ENCODE measurements at regions not wholly inside any gene's neighbourhood (a gene's known extent, or its start where the extent isn't known, plus 50 kb on each side); places are given as distances from the start of the nearest gene placed in this dataset.
"Not testable (repeated sequence)": the region's sequence is repeated elsewhere in the genome, so short reads cannot be mapped to it uniquely, and the experiment has no call there.

DNA sequence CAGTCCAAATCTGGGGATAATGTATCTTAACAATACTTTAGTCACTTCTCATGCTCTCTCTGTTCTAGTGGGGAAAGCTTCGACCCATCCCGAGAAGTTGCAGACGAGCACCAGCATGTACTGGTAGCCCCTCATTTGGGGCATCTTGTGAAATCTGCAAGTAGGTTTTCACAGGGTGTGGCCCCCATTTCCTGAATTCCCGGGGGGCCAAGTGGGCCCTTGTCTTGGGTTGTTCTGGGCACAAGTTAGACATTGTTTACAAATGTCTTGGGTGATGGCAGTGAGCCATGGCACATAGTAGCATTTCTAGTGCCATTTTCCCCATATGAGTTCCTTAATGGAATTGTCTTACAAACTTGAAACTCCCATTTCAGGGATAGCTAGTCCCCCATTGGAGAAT lies 216.7 kb upstream of the KCND2 start:
- WGBS (ENCODE audit: insufficient coverage) = 100% methylated on average over 3 of the region's 4 CpGs
- H3K4me3 ChIP-seq (ENCODE audit: low read length) = no peak overlapping the region
- no peaks in the 10 kb centered on the region for H3K27me3 ChIP-seq (ENCODE audit: control insufficient read depth, insufficient read depth, low read length)

DNA sequence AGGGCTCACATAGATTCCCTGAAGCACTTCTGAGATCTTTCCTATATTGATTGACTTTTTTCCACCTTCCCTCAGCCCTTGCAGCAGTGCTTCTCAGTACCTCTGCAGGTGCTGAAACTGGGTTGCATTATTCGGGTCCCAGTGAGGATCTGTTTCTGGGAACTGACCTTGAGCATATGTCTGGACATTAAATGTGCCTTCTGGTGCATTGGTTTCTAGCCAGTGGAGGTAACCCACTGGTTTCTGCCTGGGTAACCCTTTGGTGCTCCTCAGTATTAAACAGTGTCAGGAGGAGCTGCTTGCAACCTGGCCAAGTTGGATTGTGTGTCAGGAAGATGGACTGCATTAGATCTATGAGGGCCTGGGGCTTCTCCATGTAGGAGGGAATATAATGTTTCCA lies 213.3 kb upstream of the KCND2 start:
- 83% methylated on average over 1 of the region's 1 CpG for WGBS (ENCODE audit: insufficient coverage)
- Histone ChIP-seq H3K27me3 (ENCODE audit: control insufficient read depth, insufficient read depth, low read length) (no peaks in the 10 kb centered on the region), H3K4me1 (ENCODE audit: control insufficient read depth, insufficient read depth, low read length) (no peaks in the 10 kb centered on the region), H3K27ac (ENCODE audit: low read length) (no peak overlapping the region), H3K9me3 (replicated peaks; ENCODE audit: control insufficient read depth, low read depth, low read length) (no peaks in the 10 kb centered on the region), H3K4me3 (ENCODE audit: low read length) (no peak overlapping the region), H3K36me3 (ENCODE audit: control insufficient read depth, insufficient read depth, low read length) (no peaks in the 10 kb centered on the region)
- no peak for DNase-seq

More for the DNA sequence above, 216.7 kb upstream of the KCND2 start:
- no peak for DNase-seq
- Histone ChIP-seq H3K36me3 (ENCODE audit: control insufficient read depth, insufficient read depth, low read length) (no peaks in the 10 kb centered on the region), H3K4me1 (ENCODE audit: control insufficient read depth, insufficient read depth, low read length) (no peaks in the 10 kb centered on the region), H3K27ac (ENCODE audit: low read length) (no peak overlapping the region), H3K9me3 (replicated peaks; ENCODE audit: control insufficient read depth, low read depth, low read length) (no peaks in the 10 kb centered on the region)

DNA sequence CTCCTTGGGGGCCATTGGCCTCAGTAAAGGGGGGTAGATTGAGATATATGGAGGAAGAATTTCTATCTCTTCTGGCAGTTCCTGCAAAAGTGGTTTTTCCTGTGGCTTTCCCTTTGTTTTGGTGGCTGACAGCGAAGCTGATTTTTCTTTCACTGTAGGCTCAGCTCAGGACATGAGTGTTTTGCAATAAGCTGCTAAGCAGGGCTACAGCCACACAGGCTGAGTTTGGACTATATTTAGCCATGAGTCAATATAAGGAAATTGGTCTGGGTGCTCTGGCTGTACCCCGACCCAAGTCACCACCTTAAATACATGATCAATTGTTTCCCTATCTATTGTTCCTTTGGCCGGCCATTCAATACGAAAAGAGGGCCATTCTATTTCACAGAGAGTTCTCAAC lies 212.7 kb upstream of the KCND2 start:
- DNase-seq = no peak
- H3K4me3 ChIP-seq (ENCODE audit: low read length) = no peak overlapping the region
- no peak overlapping the region for H3K27ac ChIP-seq (ENCODE audit: low read length)
- H3K27me3 ChIP-seq (ENCODE audit: control insufficient read depth, insufficient read depth, low read length) = no peaks in the 10 kb centered on the region
- WGBS (ENCODE audit: insufficient coverage) = 100% methylated on average over 1 of the region's 4 CpGs
- H3K36me3 ChIP-seq (ENCODE audit: control insufficient read depth, insufficient read depth, low read length) = no peaks in the 10 kb centered on the region
- H3K4me1 ChIP-seq (ENCODE audit: control insufficient read depth, insufficient read depth, low read length) = no peaks in the 10 kb centered on the region
- no peaks in the 10 kb centered on the region for H3K9me3 ChIP-seq (replicated peaks; ENCODE audit: control insufficient read depth, low read depth, low read length)

DNA sequence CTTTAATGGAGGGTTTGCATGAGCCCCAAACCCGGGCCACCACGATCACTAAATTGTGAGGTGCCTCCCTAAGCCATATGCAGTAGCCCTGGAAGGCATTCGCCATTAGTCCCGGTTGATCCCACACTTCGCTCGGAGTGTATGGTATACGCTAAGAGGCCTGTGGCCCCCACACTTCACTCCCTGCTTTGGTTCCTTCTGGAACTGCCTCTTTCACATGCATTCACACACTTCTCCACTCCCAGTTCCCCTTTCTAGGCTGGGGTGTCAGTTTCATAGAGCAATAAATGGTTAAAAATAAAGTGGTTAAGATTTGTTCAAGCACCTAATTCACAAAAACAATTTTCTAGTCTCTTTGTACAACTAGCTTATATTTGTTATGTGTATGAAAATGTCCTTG lies 212.1 kb upstream of the KCND2 start:
- no peaks in the 10 kb centered on the region for H3K4me1 ChIP-seq (ENCODE audit: control insufficient read depth, insufficient read depth, low read length)
- H3K9me3 ChIP-seq (replicated peaks; ENCODE audit: control insufficient read depth, low read depth, low read length) = no peaks in the 10 kb centered on the region
- no peak overlapping the region for H3K4me3 ChIP-seq (ENCODE audit: low read length)
- no peak for DNase-seq
- H3K36me3 ChIP-seq (ENCODE audit: control insufficient read depth, insufficient read depth, low read length) = no peaks in the 10 kb centered on the region
- no peaks in the 10 kb centered on the region for H3K27me3 ChIP-seq (ENCODE audit: control insufficient read depth, insufficient read depth, low read length)
- 93% methylated on average over 7 of the region's 7 CpGs for WGBS (ENCODE audit: insufficient coverage)
- no peak overlapping the region for H3K27ac ChIP-seq (ENCODE audit: low read length)

DNA sequence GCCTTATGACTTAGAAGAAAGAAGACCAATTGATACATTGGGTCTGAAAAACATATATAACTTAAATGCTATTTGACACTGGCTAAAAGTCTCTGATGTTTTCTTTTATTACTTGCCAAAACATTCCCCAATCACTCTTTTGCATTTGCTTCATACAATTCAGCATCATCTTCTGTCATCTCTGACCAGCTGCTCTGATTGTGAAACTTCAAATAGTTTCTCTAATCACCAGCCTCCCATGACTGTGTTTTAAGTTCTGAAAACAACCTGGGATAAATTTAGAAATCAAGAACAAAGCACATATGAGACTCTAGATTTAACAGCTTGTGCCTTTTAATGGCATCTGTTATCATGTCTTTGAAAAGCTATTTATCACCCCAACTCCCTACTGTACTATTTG lies 208.4 kb upstream of the KCND2 start:
- Histone ChIP-seq H3K27me3 (ENCODE audit: control insufficient read depth, insufficient read depth, low read length) (no peaks in the 10 kb centered on the region), H3K4me3 (ENCODE audit: low read length) (no peak overlapping the region), H3K9me3 (replicated peaks; ENCODE audit: control insufficient read depth, low read depth, low read length) (no peaks in the 10 kb centered on the region), H3K27ac (ENCODE audit: low read length) (no peak overlapping the region), H3K4me1 (ENCODE audit: control insufficient read depth, insufficient read depth, low read length) (no peaks in the 10 kb centered on the region), H3K36me3 (ENCODE audit: control insufficient read depth, insufficient read depth, low read length) (no peaks in the 10 kb centered on the region)
- DNase-seq = no peak

DNA sequence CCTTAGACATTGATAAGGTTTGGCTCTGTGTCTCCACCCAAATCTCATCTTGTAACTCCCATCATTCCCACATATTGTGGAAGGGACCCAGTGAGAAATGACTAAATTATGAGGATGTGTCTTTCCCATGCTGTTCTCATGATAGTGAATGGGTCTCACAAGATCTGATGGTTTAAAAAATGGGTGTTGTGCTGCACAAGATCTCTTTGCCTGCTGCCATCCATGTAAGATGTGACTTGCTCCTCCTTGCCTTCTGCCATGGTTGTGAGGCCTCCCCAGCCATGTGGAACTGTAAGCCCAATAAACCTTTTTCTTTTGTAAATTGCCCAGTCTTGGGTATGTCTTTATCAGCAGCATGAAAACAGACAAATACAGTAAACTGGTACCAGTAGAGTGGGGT lies 206.1 kb upstream of the KCND2 start:
- H3K4me3 ChIP-seq (ENCODE audit: low read length); H3K27ac ChIP-seq (ENCODE audit: low read length); H3K36me3 ChIP-seq (ENCODE audit: control insufficient read depth, insufficient read depth, low read length); H3K9me3 ChIP-seq (replicated peaks; ENCODE audit: control insufficient read depth, low read depth, low read length); H3K4me1 ChIP-seq (ENCODE audit: control insufficient read depth, insufficient read depth, low read length); DNase-seq; H3K27me3 ChIP-seq (ENCODE audit: control insufficient read depth, insufficient read depth, low read length): not testable (repeated sequence)

DNA sequence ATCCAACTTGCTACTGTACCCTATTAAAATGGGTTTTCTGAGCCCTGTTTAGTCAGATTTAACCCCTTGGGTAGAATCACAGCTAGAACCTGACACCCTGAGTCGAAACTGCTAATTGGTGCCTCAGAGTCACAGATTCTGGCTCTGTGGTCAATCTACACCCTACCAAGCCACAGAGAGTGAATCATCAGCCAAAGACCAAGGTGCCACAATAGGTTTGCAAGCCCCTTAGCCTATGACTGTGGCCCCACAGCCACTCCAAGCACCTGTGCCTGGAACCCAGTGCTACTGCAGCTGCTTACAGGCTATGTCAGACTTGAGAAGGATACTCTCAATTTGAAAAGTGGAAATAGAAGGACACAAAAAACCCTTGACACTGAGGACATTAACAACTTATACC lies 202.8 kb upstream of the KCND2 start:
- WGBS (ENCODE audit: insufficient coverage) = 100% methylated on average over 1 of the region's 1 CpG
- DNase-seq = no peak

DNA sequence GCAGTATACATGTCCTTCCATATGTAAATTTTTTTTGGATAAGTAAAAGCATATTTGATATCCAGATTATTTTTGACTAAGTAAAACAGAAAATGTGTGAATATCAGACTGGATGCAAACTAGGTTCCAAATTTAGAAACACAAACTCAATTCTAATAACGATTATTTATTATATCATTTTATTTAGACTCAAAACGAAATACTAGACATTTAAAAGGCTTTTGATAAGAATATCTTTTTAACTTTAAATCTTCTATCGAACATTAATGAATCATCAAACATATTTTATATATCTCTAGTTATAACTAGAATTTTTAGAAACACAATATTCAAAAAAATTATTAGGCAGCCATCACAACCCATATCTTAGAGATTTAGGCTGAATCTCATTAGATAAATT lies 195.2 kb upstream of the KCND2 start:
- no peak overlapping the region for H3K27ac ChIP-seq (ENCODE audit: low read length)
- no peaks in the 10 kb centered on the region for H3K27me3 ChIP-seq (ENCODE audit: control insufficient read depth, insufficient read depth, low read length)
- DNase-seq = no peak
- no peak overlapping the region for H3K4me3 ChIP-seq (ENCODE audit: low read length)
- WGBS (ENCODE audit: insufficient coverage) = no CpG with 5 or more reads among the region's 3 CpGs
- no peaks in the 10 kb centered on the region for H3K36me3 ChIP-seq (ENCODE audit: control insufficient read depth, insufficient read depth, low read length)
- no peaks in the 10 kb centered on the region for H3K9me3 ChIP-seq (replicated peaks; ENCODE audit: control insufficient read depth, low read depth, low read length)
- H3K4me1 ChIP-seq (ENCODE audit: control insufficient read depth, insufficient read depth, low read length) = no peaks in the 10 kb centered on the region

More for the DNA sequence above, 202.8 kb upstream of the KCND2 start:
- Histone ChIP-seq H3K4me3 (ENCODE audit: low read length) (no peak overlapping the region), H3K27me3 (ENCODE audit: control insufficient read depth, insufficient read depth, low read length) (no peaks in the 10 kb centered on the region), H3K27ac (ENCODE audit: low read length) (no peak overlapping the region), H3K9me3 (replicated peaks; ENCODE audit: control insufficient read depth, low read depth, low read length) (no peaks in the 10 kb centered on the region), H3K4me1 (ENCODE audit: control insufficient read depth, insufficient read depth, low read length) (no peaks in the 10 kb centered on the region), H3K36me3 (ENCODE audit: control insufficient read depth, insufficient read depth, low read length) (no peaks in the 10 kb centered on the region)

DNA sequence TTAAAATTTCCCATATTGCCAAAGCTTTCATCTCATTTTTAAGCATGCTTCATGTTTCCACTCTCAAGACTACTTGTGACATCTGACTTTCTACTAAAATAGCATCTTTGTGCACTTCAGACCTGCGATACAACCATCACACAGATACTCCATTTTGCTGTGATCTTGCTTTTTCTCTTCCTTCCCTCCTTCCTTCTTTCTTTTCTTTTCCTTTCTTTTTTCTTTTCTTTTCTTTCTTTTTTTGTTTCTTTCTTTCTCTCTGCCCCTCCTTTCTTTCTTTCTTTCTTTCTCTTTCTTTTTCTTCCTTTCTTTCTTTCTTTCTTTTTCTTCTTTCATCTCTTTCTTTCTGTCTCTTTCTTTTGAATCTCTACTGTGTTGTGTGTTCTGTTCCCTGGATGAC lies 194.0 kb upstream of the KCND2 start:
- no peaks in the 10 kb centered on the region for H3K9me3 ChIP-seq (replicated peaks; ENCODE audit: control insufficient read depth, low read depth, low read length)
- H3K36me3 ChIP-seq (ENCODE audit: control insufficient read depth, insufficient read depth, low read length) = no peaks in the 10 kb centered on the region
- peak; percentile 7 for DNase-seq
- H3K27ac ChIP-seq (ENCODE audit: low read length) = no peak overlapping the region
- no peaks in the 10 kb centered on the region for H3K27me3 ChIP-seq (ENCODE audit: control insufficient read depth, insufficient read depth, low read length)
- H3K4me3 ChIP-seq (ENCODE audit: low read length) = no peak overlapping the region
- 67% methylated on average over 1 of the region's 1 CpG for whole genome bisulfite sequencing (ENCODE audit: insufficient coverage)
- no peaks in the 10 kb centered on the region for H3K4me1 ChIP-seq (ENCODE audit: control insufficient read depth, insufficient read depth, low read length)

DNA sequence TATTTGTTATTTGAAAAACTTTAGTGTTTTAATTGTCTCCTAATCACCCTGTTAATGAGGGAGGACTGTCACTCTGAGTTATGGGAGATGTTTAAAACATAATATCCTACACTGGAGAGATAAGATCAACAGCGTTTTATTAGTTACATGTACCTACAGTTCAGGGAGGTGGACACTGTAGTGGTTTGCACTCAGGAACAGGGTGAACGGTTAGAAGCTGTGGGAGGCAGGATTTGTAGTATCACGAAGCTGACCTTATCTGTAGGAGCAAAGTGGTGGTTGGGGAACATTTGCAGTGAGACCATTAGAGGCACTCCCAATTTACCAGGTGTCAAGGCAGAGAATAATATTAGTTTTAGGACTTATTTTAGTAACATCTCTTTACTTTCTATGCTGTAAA lies 193.3 kb upstream of the KCND2 start:
- no peak overlapping the region for H3K27ac ChIP-seq (ENCODE audit: low read length)
- no CpG with 5 or more reads among the region's 3 CpGs for WGBS (ENCODE audit: insufficient coverage)
- no peaks in the 10 kb centered on the region for H3K27me3 ChIP-seq (ENCODE audit: control insufficient read depth, insufficient read depth, low read length)
- no peaks in the 10 kb centered on the region for H3K9me3 ChIP-seq (replicated peaks; ENCODE audit: control insufficient read depth, low read depth, low read length)
- no peak overlapping the region for H3K4me3 ChIP-seq (ENCODE audit: low read length)
- no peaks in the 10 kb centered on the region for H3K4me1 ChIP-seq (ENCODE audit: control insufficient read depth, insufficient read depth, low read length)
- no peaks in the 10 kb centered on the region for H3K36me3 ChIP-seq (ENCODE audit: control insufficient read depth, insufficient read depth, low read length)
- no peak for DNase-seq

DNA sequence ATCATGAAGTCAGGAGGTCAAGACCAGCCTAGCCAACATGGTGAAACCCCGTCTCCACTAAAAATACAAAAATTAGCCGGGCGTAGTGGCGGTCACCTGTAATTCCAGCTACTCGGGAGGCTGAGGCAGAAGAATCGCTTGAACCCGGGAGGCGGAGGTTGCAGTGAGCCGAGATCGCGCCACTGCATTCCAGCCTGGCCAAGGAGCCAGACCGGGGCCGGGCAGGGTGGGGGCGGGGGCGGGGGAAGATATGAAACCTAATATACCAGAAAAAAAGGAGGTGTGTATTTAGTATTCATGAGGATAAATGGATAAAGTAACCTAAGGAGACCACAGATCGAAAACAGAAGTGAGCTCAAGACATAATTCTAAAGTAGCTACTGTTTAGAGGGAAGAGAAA lies 186.5 kb upstream of the KCND2 start:
- not testable (repeated sequence) for H3K36me3 ChIP-seq (ENCODE audit: control insufficient read depth, insufficient read depth, low read length); H3K9me3 ChIP-seq (replicated peaks; ENCODE audit: control insufficient read depth, low read depth, low read length); H3K4me3 ChIP-seq (ENCODE audit: low read length); H3K27me3 ChIP-seq (ENCODE audit: control insufficient read depth, insufficient read depth, low read length); H3K27ac ChIP-seq (ENCODE audit: low read length); H3K4me1 ChIP-seq (ENCODE audit: control insufficient read depth, insufficient read depth, low read length); DNase-seq
- 96% methylated on average over 4 of the region's 16 CpGs for WGBS (ENCODE audit: insufficient coverage)
